Endothelial cell of umbilical vein (primary cell): ENCODE measurements at regions not wholly inside any gene's neighbourhood (a gene's known extent, or its start where the extent isn't known, plus 50 kb on each side); places are given as distances from the start of the nearest gene placed in this dataset.

Experiments
- BruUV-seq: library from RNA; stranded (reverse); fragments of 400-500 nt; replicated peaks from 2 replicates; lab custom pipeline; 2021; lab: Mats Ljungman, UMichigan
- CTCF ChIA-PET: fragments of 300-600, 350-600 bp; sonication (Branson Sonifier 250); formaldehyde crosslinking; loops from one replicate; lab custom pipeline; 2021; ENCODE audit warnings: antibody characterized with exemption, inconsistent platforms; lab: Charles Lee
- POLR2A ChIA-PET: fragments of 300-600, 350-600 bp; sonication (Branson Sonifier 250); formaldehyde crosslinking; loops from one replicate; lab custom pipeline; 2021; ENCODE audit warnings: antibody characterized with exemption, inconsistent platforms; lab: Charles Lee
- DNase-seq: peaks from one replicate; pipeline ENCODE4 v3.0.0-alpha.2; 2011; ENCODE audit warnings: low read depth, low spot score
- FAIRE-seq: peaks from 2 replicates; lab custom pipeline; 2011; peaks lifted over from hg19 to GRCh38; lab: Jason Lieb, UNC
- H2AFZ ChIP-seq: 2 replicates; pipeline ENCODE4 v1.6.0; 2012; ENCODE audit warnings: low read depth, low read length, control low read depth, inconsistent platforms
- H3K27ac ChIP-seq: 2 replicates; pipeline ENCODE4 v1.5.1; 2011; ENCODE audit warnings: low read depth, mild to moderate bottlenecking, control low read depth, low read length, moderate library complexity; ENCODE audit not compliant: insufficient read depth
- H3K27me3 ChIP-seq, 2 experiments: 2 replicates each; pipeline versions ENCODE4 v1.6.0 to v1.6.1; 2011; ENCODE audit warnings: low read length in 2 of 2, mixed read lengths in 1 of 2; ENCODE audit not compliant: control insufficient read depth in 2 of 2, insufficient read depth in 2 of 2
- H3K36me3 ChIP-seq, 2 experiments: 2 replicates in 1 of 2; 3 replicates in 1 of 2; pipeline ENCODE4 v1.5.1; 2011; ENCODE audit warnings: low read length in 2 of 2, mild to moderate bottlenecking in 1 of 2, moderate library complexity in 1 of 2; ENCODE audit not compliant: control insufficient read depth in 2 of 2, insufficient read depth in 2 of 2; ENCODE audit errors: extremely low read depth in 1 of 2
- H3K4me1 ChIP-seq: 3 replicates; pipeline ENCODE4 v1.5.1; 2011; ENCODE audit warnings: mild to moderate bottlenecking, low read length; ENCODE audit not compliant: control insufficient read depth, insufficient read depth; ENCODE audit errors: extremely low read depth
- H3K4me2 ChIP-seq: 2 replicates; pipeline ENCODE4 v1.6.1; 2011; ENCODE audit warnings: low read length, control low read depth, mixed read lengths; ENCODE audit not compliant: insufficient read depth
- H3K4me3 ChIP-seq, 3 experiments: fragments of 200-600 bp in 1 of 3; sonication (generic), shearing (Covaris generic) in 1 of 3; replicated peaks in 1 of 3; 2 replicates each; pipeline ENCODE4 v1.5.1; 2011 to 2016; ENCODE audit warnings: control low read depth in 3 of 3, low read length in 3 of 3, mild to moderate bottlenecking in 2 of 3, inconsistent platforms in 1 of 3, low read depth in 1 of 3, moderate library complexity in 1 of 3; ENCODE audit not compliant: insufficient read depth in 1 of 3
- H3K79me2 ChIP-seq: 2 replicates; pipeline ENCODE4 v1.6.0; 2012; ENCODE audit warnings: low read length, inconsistent platforms; ENCODE audit not compliant: control insufficient read depth, insufficient read depth
- H3K9ac ChIP-seq: replicated peaks from 2 replicates; pipeline ENCODE3; 2011; ENCODE audit warnings: low read length, control low read depth; ENCODE audit not compliant: insufficient read depth; ENCODE audit errors: extremely low read depth
- H3K9me1 ChIP-seq: replicated peaks from 3 replicates; pipeline ENCODE4 v1.6.0; 2011; ENCODE audit warnings: mild to moderate bottlenecking, low read length; ENCODE audit not compliant: control insufficient read depth, insufficient read depth; ENCODE audit errors: extremely low read depth
- H3K9me3 ChIP-seq: replicated peaks from 2 replicates; pipeline ENCODE4 v1.5.1; 2012; ENCODE audit warnings: low read length, inconsistent platforms; ENCODE audit not compliant: control insufficient read depth, insufficient read depth
- H4K20me1 ChIP-seq: replicated peaks from 2 replicates; pipeline ENCODE3; 2011; ENCODE audit warnings: mild to moderate bottlenecking, low read length; ENCODE audit not compliant: control insufficient read depth, insufficient read depth; ENCODE audit errors: extremely low read depth
- EZH2 ChIP-seq: IDR thresholded peaks from 2 replicates; pipeline ENCODE4 v1.6.1; 2012; ENCODE audit warnings: borderline replicate concordance, low read depth, mild to moderate bottlenecking, moderate library complexity, low read length, inconsistent platforms; ENCODE audit not compliant: severe bottlenecking
- FOS ChIP-seq: IDR thresholded peaks from 2 replicates; pipeline ENCODE4 v1.6.1; 2011; ENCODE audit warnings: mild to moderate bottlenecking, low read length, moderate library complexity, borderline replicate concordance; ENCODE audit not compliant: insufficient read depth
- GATA2 ChIP-seq: IDR thresholded peaks from 2 replicates; pipeline ENCODE4 v1.7.0; 2011; ENCODE audit warnings: low read depth, mild to moderate bottlenecking, moderate library complexity, mixed read lengths, low read length; ENCODE audit not compliant: insufficient read length, insufficient read depth
- JUN ChIP-seq: IDR thresholded peaks from 2 replicates; pipeline ENCODE4 v1.6.1; 2011; ENCODE audit warnings: borderline replicate concordance, low read depth; ENCODE audit not compliant: insufficient read length, insufficient read depth
- MYC ChIP-seq: IDR thresholded peaks from one replicate; pipeline ENCODE4 v1.6.1; 2011; ENCODE audit warnings: mild to moderate bottlenecking, low read depth, low read length
- POLR2A ChIP-seq: IDR thresholded peaks from 2 replicates; pipeline ENCODE4 v1.6.1; 2012; ENCODE audit warnings: low read depth, mild to moderate bottlenecking, control low read depth, low read length
- POLR2AphosphoS5 ChIP-seq: IDR thresholded peaks from 2 replicates; pipeline ENCODE4 v1.6.1; 2012; ENCODE audit warnings: low read depth, mild to moderate bottlenecking, control low read depth, low read length, moderate library complexity; ENCODE audit not compliant: insufficient read depth
- dilution Hi-C: fragments of 300-500 bp; cut with MboI; formaldehyde crosslinking; loops from one replicate; pipeline ENCODE4 v1.15.0; 2019; ENCODE audit warnings: low sequenced_read_pairs; ENCODE audit not compliant: extremely low pct_ligation_motif_present
- intact Hi-C: fragments of 100-400 bp; cut with micrococcal nuclease; formaldehyde crosslinking; loops from one replicate; pipeline ENCODE4 v1.10.0; 2022
- TF ChIP-seq, protein P1 (sequence below): IDR thresholded peaks from 2 replicates; pipeline ENCODE4 v1.6.1; 2011; ENCODE audit not compliant: insufficient read depth, insufficient read length
- TF ChIP-seq, protein P2 (sequence below), 2 donors: IDR thresholded peaks; 1 replicate in 1 of 2; 2 replicates in 1 of 2; pipeline ENCODE4 v1.5.1; 2011; ENCODE audit warnings: low read length in 2 of 2, mild to moderate bottlenecking in 2 of 2, moderate library complexity in 2 of 2, control low read depth in 1 of 2, inconsistent platforms in 1 of 2, low read depth in 1 of 2; ENCODE audit not compliant: insufficient read depth in 1 of 2; ENCODE audit errors: extremely low read depth in 1 of 2

DNA sequence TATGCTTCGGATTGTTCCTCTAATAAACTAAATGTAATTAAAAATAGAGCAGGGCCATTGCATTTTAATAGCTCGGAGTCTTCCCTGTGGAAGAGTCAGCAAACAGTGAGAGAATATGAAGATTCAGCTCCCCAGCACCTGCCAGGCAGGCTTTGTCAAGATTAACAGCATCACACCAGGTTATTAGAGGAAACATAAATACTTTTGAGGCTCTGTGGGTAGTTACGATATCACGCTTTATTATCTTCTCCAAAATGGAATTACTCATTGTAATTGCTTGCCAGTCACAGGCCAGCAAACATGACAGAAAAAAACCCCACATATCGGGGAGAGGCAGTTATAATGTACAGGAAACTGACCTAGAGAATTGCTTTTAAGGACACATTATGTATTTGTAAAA, 303.9 kb downstream of the CPS1 start:
- Histone ChIP-seq H3K27ac (no peak overlapping the region), H2AFZ (no peak overlapping the region), H3K4me1 (peaks cover 2% of the 10 kb centered on the region), H3K4me2 (no peak overlapping the region), H3K27me3 (no peaks in the 10 kb centered on the region), H3K9me1 (no peaks in the 10 kb centered on the region), H3K9me3 (no peaks in the 10 kb centered on the region), H3K4me3 (no peak overlapping the region), H3K9ac (no peak overlapping the region), H4K20me1 (no peaks in the 10 kb centered on the region), H3K36me3 (no peaks in the 10 kb centered on the region), H3K79me2 (no peaks in the 10 kb centered on the region)
- DNase-seq = no peak
- POLR2A ChIA-PET = no interaction called here
- no TSS peak for BruUV-seq
- no peak for FAIRE-seq
- intact Hi-C loops (no loop called here), dilution Hi-C loops (no loop called here)
- TF ChIP-seq MYC (no peak), JUN (no peak), POLR2A (no peak)
- TF ChIP-seq, protein P1, sequence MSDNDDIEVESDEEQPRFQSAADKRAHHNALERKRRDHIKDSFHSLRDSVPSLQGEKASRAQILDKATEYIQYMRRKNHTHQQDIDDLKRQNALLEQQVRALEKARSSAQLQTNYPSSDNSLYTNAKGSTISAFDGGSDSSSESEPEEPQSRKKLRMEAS = no peak
- TF ChIP-seq, protein P2, sequence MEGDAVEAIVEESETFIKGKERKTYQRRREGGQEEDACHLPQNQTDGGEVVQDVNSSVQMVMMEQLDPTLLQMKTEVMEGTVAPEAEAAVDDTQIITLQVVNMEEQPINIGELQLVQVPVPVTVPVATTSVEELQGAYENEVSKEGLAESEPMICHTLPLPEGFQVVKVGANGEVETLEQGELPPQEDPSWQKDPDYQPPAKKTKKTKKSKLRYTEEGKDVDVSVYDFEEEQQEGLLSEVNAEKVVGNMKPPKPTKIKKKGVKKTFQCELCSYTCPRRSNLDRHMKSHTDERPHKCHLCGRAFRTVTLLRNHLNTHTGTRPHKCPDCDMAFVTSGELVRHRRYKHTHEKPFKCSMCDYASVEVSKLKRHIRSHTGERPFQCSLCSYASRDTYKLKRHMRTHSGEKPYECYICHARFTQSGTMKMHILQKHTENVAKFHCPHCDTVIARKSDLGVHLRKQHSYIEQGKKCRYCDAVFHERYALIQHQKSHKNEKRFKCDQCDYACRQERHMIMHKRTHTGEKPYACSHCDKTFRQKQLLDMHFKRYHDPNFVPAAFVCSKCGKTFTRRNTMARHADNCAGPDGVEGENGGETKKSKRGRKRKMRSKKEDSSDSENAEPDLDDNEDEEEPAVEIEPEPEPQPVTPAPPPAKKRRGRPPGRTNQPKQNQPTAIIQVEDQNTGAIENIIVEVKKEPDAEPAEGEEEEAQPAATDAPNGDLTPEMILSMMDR (IDR thresholded peaks at IDR 0.05; ENCODE audit: extremely low read depth in 1 of 2, insufficient read depth in 1 of 2, low read depth in 1 of 2, low read length in 2 of 2) = no peak
- CTCF ChIA-PET = no interaction called here

DNA sequence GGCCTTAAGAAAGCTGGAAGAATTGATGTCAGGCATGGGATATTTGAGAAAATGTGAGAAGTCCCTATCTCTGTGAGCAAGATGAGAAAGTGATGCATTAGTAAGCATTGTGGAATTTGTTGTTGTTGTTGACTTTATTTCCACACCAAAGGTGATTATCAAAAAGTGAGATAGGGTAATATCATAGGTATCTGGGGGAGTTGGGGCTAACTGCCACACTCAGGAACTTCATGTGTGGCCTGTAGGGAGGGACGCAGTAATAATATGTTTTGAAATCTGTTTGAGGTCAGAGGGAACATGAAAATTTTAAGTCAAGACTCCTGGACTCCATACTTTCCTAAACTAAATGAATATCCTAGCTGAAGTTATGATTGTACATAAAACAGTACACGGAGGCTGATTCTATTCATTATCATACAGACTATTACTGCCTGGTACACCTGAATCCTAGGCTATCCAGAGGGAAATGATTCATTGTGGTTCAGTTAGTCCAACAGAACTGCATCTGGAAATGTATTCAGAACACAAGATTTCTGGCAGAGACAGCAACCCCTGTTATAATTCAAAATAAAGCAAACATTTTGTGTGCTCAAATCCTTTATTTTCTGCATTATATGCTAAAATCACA, 304.8 kb downstream of the CPS1 start:
- no TSS peak for BruUV-seq
- Histone ChIP-seq H3K4me1 (peaks cover 2% of the 10 kb centered on the region), H3K36me3 (no peaks in the 10 kb centered on the region), H3K4me3 (no peak overlapping the region), H3K27ac (no peak overlapping the region), H3K9me1 (no peaks in the 10 kb centered on the region), H4K20me1 (no peaks in the 10 kb centered on the region), H3K27me3 (no peaks in the 10 kb centered on the region), H3K9me3 (no peaks in the 10 kb centered on the region), H3K79me2 (no peaks in the 10 kb centered on the region), H3K9ac (no peak overlapping the region), H3K4me2 (no peak overlapping the region), H2AFZ (no peak overlapping the region)
- CTCF ChIA-PET = no interaction called here
- FAIRE-seq (no peak), DNase-seq (no peak)
- intact Hi-C loops = no loop called here
- POLR2A ChIA-PET = no interaction called here
- dilution Hi-C loops = no loop called here
- no peak for TF ChIP-seq POLR2A
- TF ChIP-seq, protein P2 (IDR thresholded peaks at IDR 0.05; ENCODE audit: extremely low read depth in 1 of 2, insufficient read depth in 1 of 2, low read depth in 1 of 2, low read length in 2 of 2) = no peak
- TF ChIP-seq FOS = no peak
- no peak for TF ChIP-seq POLR2AphosphoS5
- TF ChIP-seq MYC = no peak
- no peak for TF ChIP-seq JUN
- TF ChIP-seq GATA2 = no peak
- no peak for TF ChIP-seq EZH2
- TF ChIP-seq, protein P1 = no peak
